HG03060 (cell line): ENCODE measurements at regions not wholly inside any gene's neighbourhood (a gene's known extent, or its start where the extent isn't known, plus 50 kb on each side); places are given as distances from the start of the nearest gene placed in this dataset.
"Not testable (repeated sequence)": the region's sequence is repeated elsewhere in the genome, so short reads cannot be mapped to it uniquely, and the experiment has no call there.

Source experiments
- ATAC-seq: cut with Tn5 transposase; IDR thresholded peaks from one replicate; pipeline ENCODE4 v1.9.1; 2021; ENCODE audit warnings: low read depth, moderate number of reproducible peaks; ENCODE audit not compliant: unreplicated experiment

DNA sequence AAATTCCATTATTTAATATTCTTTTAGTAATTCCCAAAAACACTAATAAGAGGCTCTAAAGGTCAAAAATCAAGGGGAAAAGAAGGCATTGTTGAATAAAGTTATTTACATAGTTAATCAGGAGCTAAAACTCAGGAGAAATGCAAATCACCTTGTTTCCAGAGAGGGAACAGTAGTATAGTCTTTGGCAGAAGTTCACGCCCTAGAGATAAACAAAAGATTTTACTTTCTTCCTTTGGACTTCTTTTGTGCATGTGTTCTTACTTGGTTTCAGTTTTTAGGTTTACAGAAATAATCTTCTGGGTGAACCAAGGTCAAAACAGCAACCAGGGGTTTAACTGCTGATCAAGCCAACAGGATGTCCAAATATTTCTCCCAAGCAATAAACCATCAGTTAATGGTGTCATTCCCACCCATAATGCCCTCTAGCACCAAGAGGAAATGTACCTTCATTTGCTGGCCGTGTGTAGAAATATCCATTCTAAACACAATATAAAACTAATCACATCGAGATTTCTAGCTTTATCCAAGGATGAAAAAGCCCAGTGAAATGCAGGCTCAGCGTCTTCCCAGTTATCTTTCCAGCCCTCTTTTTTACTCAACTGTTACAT is 518.8 kb upstream of the SOX9 start:
- no peak for ATAC-seq

DNA sequence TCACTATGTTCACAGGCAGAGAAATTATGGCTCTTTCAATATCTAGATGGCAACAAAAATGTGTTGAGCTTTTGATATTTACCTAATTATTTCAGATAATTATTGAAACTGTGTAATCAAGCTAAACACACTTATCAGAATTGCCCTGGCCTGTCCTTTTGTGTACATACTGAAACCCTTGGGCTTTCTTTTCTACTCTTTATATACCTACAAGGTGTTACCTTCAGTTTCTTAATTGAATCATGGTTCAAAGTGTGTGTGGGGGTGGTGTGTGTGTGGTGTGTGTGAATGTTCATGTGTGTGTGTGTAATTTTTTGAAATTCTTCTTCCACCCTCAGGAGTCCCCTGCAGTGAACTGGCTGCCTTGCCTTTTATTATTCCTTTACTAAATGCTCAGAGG is 506.8 kb upstream of the SOX9 start:
- ATAC-seq: no peak

DNA sequence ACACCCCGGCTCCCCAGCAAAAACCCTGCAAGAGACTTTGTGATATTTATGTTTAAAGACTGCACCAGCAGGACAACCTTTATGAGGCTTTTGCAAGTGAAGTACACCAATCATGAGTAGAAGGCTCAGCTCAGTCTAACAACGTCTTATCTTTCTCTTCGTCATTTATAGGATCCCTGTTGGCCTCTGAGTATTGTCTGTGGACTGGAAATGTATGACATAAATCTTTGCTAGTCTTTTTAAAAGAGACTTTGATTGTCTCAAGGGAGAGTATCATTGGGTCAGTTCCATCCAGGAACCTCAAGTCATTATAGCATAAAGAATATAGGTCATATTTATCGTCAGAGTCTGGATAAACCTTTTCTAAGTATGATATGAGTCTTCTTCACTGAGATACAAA is 505.0 kb upstream of the SOX9 start:
- no peak for ATAC-seq

DNA sequence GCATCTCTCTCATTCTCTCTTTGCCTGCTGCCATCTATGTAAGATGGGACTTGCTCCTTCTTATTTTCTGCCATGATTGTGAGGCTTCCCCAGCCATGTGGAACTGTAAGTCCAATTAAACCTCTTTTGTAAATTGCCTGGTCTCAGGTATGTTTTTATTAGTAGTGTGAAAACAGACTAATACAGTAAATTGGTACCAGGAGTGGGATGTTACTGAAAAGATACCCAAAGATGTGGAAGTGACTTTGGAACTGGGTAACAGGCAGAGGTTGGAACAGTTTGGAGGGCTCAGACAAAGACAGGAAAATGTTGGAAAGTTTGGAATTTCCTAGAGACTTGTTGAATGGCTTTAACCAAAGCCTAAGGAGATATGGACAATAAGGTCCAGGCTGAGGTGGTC is 503.1 kb upstream of the SOX9 start:
- not testable (repeated sequence) for ATAC-seq

DNA sequence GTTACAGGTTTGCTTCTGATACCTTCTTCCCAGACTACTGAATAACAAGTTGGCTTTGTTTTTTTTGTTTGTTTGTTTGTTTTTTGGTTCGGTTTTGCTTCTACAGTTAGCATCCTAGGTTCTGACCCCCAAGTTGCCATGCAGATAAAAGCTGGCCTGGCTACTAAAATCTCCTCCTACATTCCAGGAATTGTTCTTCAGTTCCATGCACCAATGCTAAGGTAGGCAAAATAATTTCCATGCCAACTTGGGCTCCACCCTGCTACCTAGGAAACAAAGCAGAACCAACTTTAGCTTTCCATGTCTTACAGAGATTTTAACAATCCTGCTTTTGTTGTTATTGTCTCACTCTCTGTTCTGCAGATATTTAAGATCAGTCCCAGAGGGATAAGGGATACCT is 495.5 kb upstream of the SOX9 start:
- ATAC-seq: no peak

DNA sequence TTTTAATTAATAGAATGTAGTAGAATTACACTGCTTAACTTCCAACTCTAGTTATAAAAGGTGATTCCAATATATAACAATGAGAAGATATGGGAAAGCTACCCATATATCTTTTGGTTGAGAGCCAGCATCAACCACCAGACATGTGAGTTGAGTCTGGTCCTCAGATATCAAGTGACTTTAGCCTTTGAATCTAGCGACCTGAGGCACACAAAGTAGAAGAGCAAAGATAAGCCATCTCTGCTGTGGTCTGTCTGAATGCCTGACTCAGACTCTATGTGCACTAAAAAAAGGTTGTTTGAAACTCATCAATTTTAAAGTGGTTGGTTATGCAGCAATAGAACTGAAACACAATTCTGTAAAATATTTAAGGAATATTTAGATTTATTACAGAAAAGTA is 492.5 kb upstream of the SOX9 start:
- ATAC-seq: no peak

DNA sequence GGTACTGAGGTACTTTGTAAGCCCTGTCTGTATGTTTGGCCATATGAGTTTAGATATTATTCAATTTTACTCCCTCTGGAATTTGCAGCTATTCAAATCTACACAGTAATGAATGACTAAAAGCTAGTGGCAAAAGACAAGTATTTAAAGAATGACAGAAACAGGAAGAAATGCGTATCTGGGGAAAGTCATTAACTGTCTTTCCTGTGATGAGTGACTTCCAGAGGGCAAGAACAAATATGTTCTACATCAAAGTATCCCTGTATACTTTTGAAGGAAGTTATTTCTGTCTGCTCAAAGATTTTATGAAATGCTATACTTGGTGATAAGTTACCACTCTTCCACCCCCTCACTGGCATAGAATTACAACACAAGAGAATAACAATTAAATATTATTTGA is 489.3 kb upstream of the SOX9 start:
- no peak for ATAC-seq

DNA sequence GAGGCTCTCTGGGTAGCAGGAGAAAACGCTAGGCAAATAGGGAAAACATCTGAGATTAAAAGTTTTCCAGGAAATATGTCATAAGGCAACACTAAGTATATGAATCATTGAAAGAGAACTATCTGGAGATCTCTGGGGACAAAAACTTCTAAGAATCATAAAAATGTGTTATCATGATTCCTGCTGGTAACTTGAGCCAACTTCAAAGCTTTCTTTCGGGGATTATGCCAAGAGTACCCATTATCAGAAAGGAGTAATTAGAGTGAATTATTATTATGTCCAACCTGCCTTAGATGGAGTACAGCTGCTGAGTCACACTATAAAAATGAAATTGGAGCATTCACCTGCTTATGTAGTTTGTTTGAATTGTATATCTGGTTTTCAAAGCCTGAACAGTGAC is 488.5 kb upstream of the SOX9 start:
- ATAC-seq: no peak

DNA sequence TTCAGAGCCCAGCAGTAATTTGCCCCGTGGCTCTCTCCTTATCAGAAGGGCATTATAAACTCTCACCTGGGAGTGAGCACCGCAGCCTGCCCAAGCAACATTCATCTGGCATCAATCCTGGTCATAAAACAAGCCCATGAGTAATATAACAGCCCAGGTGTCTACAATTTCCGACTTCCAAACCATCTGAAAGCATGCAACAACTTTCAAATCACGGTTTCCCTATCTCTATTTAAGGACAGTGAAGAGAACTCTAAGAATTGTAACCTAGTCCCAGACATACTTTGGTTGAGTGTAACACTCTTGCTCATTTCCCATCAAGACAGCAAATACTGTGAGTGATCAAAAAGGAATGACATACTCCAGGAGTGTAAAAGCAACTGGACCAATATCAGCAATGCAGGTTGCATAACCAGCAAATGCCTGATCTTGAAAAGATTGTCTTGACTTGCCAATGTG is 487.4 kb upstream of the SOX9 start:
- no peak for ATAC-seq

DNA sequence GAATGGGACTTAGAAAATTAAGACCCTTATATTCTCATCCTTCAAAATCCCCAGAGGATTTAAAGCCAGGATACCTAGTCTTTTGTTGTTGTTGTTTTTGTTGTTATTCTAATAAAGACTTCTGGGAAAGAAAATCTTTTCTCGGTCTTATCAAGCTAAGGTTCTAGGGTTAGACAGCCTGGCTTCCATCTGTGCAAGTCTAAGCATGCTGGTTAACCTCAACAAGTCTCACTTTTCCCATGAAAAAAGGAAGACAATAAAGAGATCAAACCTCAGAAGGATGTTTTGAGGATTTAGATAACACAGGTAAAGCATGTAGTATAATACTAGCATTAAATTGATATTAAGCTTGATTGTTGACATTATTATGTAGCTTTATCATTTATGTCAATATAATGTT is 486.4 kb upstream of the SOX9 start:
- no peak for ATAC-seq

DNA sequence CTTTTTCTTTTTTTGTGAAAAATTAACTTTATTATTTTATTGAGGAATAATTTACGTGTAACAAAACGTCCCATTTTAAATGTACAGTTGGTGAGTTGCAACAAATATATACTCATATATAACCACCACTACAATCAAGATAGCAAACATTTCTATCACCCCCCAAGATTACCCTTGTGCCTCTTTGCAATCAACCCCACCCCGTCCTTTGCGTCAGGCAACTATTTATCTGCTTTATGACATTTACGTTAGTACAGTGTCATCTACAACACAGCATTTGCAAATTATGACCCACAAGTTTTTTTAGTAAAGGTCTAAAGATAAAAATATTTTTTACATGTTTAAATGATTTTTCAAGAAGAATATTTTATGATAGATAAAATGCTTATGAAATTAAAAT is 485.6 kb upstream of the SOX9 start:
- ATAC-seq: no peak

DNA sequence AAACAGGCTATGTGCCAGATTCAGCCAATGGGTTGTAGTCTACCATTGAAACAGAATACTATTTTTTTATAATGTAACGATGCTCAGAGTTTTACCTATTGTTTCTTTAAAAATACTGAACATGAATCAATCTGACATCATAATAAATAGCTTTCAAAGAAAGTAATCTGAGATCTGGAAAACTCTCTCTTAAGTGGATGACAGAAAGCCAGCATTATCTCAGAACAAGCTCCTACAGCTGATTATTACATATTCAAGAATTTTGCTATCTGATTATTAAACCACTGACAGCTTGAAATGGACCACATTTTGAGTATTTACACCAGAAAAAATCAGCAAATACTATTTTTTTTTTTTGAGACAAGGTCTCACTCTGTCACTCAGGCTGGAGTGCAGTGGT is 484.2 kb upstream of the SOX9 start:
- ATAC-seq: no peak

DNA sequence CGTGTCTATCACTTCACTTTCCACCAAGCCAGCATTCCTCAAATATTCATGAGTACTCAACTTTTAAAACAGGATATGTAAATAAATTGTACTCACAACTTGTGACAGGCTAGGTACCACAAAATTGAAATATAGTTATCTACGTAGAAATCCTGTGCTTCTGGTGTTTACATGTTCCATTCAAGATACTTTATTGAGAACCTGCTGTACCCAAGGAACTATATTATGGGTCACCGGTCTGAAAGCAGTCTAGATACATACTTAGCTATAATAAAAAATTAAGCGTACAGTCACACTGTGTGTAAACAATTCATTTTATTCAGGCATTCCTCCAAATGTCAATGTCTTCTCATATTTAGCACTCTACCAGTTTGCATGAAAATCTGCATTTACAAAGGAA is 482.2 kb upstream of the SOX9 start:
- no peak for ATAC-seq

DNA sequence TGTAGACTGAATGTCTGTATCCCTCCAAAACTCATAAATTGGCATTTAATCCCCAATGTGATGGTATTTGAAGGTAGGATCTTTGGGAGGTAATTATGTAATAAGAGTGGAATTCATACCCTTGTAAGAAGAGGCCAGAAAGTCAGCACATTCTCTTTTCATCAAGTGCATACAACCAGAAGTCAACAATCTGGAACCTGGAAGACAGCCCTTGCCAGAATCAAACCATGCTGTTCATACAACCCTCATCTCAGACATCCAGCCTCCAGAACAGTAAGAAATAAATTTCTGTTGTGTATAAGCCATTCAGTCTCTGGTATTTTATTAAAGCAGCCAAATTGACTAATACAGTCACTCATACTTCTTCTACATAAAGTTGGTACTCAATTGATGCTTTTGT is 481.0 kb upstream of the SOX9 start:
- ATAC-seq: no peak

DNA sequence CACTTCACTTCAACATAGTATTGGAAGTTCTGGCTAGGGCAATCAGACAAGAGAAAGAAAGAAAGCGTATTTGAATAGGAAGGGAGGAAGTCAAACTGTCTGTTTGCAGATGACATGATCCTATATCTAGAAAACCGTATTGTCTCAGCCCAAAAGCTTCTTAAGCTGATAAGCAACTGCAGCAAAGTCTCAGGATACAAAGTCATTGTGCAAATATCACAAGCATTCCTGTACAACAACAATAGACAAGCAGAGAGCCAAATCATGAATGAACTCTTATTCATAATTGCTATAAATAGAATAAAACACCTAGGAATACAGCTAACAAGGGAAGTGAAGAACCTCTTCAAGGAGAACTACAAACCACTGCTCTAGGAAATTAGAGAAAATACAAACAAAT is 473.9 kb upstream of the SOX9 start:
- ATAC-seq: not testable (repeated sequence)

DNA sequence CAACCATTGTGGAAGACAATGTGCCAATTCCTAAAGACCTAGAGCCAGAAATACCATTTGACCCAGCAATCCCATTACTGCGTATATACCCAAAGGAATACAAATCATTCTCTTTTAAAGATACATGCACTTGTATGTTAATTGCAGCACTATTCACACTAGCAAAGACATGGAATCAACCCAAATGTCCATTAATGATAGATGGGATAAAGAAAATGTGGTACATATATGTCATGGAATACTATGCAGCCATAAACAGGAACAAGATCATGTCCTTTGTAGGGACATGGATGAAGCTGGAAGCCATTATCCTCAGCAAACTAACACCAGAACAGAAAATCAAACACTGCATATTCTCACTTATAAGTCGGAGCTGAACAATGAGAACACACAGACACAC is 472.5 kb upstream of the SOX9 start:
- not testable (repeated sequence) for ATAC-seq

DNA sequence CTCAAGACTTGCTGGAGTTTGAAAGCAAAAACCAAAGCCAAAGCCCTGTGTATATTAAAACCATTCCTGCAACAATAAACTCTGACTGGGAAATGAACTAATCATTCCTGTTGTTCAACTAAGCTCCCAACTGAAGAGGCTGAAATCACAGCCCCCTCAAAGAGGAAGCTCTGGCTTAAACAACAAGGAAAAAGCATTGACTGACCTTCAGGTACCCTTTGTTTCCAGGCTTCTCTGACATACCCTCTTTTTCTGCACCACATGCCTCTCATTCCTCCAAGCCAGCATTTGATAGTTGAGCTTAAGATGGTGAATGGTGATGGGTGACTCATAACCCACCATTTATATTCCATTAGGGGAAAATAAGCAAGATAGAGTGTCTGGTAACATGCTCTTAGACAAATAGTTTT is 470.9 kb upstream of the SOX9 start:
- ATAC-seq: no peak

DNA sequence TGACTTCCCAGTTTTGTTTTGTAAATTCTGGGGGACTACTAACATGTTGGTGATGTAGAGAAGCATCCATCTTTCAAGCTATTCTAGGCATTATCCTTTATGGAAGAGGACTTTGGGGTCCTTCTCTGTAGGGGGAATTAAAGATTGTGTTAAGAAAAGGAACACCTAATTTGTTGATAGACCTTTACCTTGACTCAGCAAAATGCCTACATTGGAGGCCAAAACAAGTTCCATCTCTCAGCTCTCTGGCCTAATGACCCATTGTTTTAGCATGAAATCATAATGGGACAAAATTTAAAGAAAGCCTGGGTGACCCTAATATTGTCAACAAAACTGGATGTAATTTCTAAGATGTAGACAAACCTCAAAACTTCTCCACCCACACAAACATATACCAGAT is 465.3 kb upstream of the SOX9 start:
- ATAC-seq: no peak

DNA sequence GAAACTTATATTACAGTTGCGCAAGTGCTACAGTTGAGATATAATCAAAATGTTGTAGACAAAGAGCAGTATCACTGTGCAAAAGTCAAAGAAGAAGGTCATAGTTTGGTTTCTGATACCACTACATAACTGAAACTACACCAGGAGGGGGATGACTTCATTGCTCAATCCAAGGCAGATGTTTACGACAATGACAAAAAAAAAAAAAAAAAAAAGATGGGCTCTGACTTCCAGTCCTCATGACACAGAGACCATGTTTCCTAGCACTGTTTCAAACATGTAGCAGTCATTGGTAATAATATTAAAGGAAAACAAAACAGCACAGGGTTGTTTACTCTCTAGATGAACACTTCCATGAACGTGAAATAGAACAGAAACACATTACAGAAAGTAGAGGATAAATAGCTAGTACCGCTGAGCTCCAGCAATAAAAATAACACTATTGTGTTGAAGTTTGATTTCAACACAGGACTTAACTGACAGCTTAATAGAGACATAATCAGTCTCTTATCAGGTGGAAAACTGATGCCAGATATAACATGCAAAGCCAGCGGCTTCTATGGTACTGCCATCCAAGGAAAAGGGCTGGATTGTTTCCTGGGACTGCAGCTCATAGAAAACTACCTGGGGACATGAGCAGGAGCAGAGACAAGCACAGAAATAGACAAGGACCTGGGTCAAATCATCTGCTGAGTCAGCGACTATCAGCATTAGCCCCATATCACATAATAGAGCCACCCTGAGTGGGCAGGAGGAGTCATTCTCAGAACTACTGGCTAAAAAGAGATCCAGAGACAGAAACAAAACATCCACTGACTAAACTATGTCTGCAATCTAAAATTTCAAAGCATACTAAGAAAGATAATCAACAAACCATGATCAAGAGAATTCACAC is 463.6 kb upstream of the SOX9 start:
- ATAC-seq: no peak

DNA sequence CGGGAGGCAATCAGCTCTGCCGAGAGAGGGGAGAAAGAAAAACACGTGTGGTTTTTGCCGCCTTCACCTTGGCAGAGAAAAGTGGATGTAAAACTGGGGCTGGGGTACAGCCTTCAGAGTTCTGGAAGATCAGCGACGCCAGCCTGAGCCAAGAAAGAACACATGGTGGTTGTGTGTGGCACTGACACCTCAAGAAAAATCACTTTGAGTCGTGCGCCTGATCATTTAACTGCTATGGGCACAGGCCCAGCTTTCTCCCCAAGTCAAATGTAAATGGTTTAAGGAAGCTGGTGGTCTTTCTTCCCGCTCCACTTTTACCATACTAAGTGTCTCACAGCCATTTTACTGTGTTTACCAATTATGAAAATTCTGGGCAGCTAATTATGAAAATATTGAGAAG is 461.8 kb upstream of the SOX9 start:
- ATAC-seq: no peak

DNA sequence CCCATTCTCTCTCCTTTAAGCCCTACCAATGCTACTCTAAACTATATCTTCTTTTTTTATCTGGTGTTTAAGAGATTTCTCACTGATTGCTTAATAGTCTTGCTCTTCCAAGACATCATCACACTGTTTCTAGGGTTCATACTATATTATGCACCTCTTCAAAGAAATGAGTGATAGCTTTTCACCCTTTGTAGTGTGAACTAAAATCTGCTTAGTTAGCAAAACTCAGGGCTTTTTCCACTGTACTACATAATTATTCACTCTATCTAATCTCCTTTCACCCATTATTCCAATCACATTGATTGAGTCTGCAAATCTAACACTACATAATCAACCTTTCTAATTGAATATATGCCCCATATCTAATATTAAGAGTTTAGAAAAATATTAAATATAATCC is 456.0 kb upstream of the SOX9 start:
- no peak for ATAC-seq

DNA sequence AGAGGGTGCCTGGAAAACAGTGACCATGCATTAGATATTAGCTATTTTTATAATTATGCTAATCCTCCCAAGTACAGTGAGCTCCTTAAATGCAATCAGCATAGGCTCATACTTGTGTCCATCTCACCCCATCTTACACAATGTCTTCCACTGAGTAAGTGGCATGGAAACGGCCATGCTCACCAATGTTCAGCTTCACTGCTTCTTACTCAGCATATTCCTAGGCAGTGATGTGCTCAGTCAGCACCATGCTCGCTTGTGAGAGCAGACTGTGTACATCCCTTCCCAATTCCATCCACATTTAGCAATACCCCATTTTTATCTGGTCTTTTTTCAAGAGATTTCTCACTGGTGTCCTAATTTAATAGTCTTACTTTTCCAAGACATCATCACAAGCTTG is 454.8 kb upstream of the SOX9 start:
- ATAC-seq: no peak
